ENCODE measurements at regions not wholly inside any gene's neighbourhood (a gene's known extent, or its start where the extent isn't known, plus 50 kb on each side); places are given as distances from the start of the nearest gene placed in this dataset.
"Not testable (repeated sequence)": the region's sequence is repeated elsewhere in the genome, so short reads cannot be mapped to it uniquely, and the experiment has no call there.

GRCh38 chr6:133787122-133787521 is 101.8 kb upstream of the TCF21 start:
- intact Hi-C loops (cut with DNase I; ENCODE audit: low total_unique reads): no loop called here
- TF ChIP-seq, protein P1, sequence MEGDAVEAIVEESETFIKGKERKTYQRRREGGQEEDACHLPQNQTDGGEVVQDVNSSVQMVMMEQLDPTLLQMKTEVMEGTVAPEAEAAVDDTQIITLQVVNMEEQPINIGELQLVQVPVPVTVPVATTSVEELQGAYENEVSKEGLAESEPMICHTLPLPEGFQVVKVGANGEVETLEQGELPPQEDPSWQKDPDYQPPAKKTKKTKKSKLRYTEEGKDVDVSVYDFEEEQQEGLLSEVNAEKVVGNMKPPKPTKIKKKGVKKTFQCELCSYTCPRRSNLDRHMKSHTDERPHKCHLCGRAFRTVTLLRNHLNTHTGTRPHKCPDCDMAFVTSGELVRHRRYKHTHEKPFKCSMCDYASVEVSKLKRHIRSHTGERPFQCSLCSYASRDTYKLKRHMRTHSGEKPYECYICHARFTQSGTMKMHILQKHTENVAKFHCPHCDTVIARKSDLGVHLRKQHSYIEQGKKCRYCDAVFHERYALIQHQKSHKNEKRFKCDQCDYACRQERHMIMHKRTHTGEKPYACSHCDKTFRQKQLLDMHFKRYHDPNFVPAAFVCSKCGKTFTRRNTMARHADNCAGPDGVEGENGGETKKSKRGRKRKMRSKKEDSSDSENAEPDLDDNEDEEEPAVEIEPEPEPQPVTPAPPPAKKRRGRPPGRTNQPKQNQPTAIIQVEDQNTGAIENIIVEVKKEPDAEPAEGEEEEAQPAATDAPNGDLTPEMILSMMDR (IDR thresholded peaks at IDR 0.05 in 8 of 11, conservative IDR thresholded peaks at IDR 0.05 in 3 of 11): no peak
- TF ChIP-seq POLR2AphosphoS5 (IDR thresholded peaks at IDR 0.05): no peak
- H3K36me3 ChIP-seq: no peaks in the 10 kb centered on the region
- no peak overlapping the region for H3K27ac ChIP-seq
- H3K4me3 ChIP-seq: no peak overlapping the region
- WGBS, 5 donors: 78 to 88% (median 80%) methylated on average over 3 of the region's 3 CpGs
- no peak for DNase-seq
- peaks cover 0 to 8% (median 0%) of the 10 kb centered on the region in 7 donors for H3K27me3 ChIP-seq (replicated peaks in 1 of 7)
- H3K4me1 ChIP-seq: no peaks in the 10 kb centered on the region
- H3K9me3 ChIP-seq: no peaks in the 10 kb centered on the region

DNA sequence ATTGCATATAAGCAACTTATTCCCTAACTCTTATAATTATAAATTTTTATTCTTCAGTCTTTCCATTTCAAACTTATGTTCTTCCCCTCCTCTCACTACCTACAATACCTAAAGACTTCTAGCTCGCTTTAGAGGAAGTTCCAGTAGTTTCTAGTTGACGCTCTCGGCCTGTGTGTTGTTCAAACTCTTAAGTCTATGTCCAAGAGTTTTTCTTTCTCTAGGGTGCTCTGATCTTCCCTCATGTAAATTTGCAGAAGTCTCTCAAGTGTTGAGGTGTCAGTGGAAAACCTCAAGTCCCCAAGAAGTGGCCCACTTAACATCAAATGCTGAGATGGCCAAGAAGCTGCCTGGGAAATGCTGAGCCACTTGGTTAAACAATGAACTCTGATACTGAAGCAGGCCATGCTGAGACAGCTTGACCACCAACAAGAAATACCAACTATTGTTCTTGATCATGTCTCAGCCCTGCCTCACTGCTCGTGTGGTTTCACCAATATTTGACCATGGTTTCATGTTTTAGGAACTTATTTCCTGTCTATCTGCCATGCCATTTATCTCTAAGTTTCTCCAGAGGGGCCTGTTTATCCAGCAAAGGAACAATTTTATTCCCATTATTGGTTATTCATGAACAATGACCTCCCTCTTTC is 100.9 kb upstream of the TCF21 start:
- Histone ChIP-seq H3K36me3 (no peaks in the 10 kb centered on the region), H3K9me3 (no peaks in the 10 kb centered on the region), H3K4me1 (no peaks in the 10 kb centered on the region), H3K4me3 (no peak overlapping the region), H3K27ac (no peak overlapping the region), H3K27me3 (replicated peaks in 1 of 7) (peaks cover 0 to 8% (median 0%) of the 10 kb centered on the region in 7 donors)
- WGBS, 5 donors: 68 to 87% (median 72%) methylated on average over 4 of the region's 4 CpGs
- intact Hi-C loops (cut with DNase I; ENCODE audit: low total_unique reads): no loop called here
- TF ChIP-seq, protein P1 (IDR thresholded peaks at IDR 0.05 in 8 of 11, conservative IDR thresholded peaks at IDR 0.05 in 3 of 11): no peak
- TF ChIP-seq POLR2A (IDR thresholded peaks at IDR 0.05) (no peak), POLR2AphosphoS5 (IDR thresholded peaks at IDR 0.05) (no peak)
- no peak for DNase-seq

GRCh38 chr6:133788556-133788955 is 100.4 kb upstream of the TCF21 start:
- intact Hi-C loops (cut with DNase I; ENCODE audit: low total_unique reads): no loop called here
- no peak for DNase-seq
- WGBS, 5 donors: 56 to 77% (median 66%) methylated on average over 3 of the region's 3 CpGs
- Histone ChIP-seq H3K36me3 (no peaks in the 10 kb centered on the region), H3K4me3 (no peak overlapping the region), H3K27ac (no peak overlapping the region), H3K27me3 (replicated peaks in 1 of 7) (peaks cover 0 to 8% (median 0%) of the 10 kb centered on the region in 7 donors), H3K9me3 (peaks cover 0 to 3% (median 0%) of the 10 kb centered on the region in 8 donors), H3K4me1 (no peaks in the 10 kb centered on the region)
- TF ChIP-seq POLR2AphosphoS5 (IDR thresholded peaks at IDR 0.05) (no peak), POLR2A (IDR thresholded peaks at IDR 0.05) (no peak)
- TF ChIP-seq, protein P1 (IDR thresholded peaks at IDR 0.05 in 8 of 11, conservative IDR thresholded peaks at IDR 0.05 in 3 of 11): no peak

GRCh38 chr6:133789449-133789848 is 99.5 kb upstream of the TCF21 start:
- H3K36me3 ChIP-seq; H3K9me3 ChIP-seq; H3K27me3 ChIP-seq (replicated peaks in 1 of 7); intact Hi-C loops (cut with DNase I; ENCODE audit: low total_unique reads); H3K4me3 ChIP-seq; H3K4me1 ChIP-seq; H3K27ac ChIP-seq; DNase-seq: not testable (repeated sequence)
- 67 to 89% (median 80%) methylated on average over 1 of the region's 1 CpG for WGBS, 5 donors

- intact Hi-C loops (cut with DNase I; ENCODE audit: low total_unique reads); H3K36me3 ChIP-seq; H3K4me3 ChIP-seq; DNase-seq; H3K27ac ChIP-seq; H3K9me3 ChIP-seq; H3K27me3 ChIP-seq (replicated peaks in 1 of 7); H3K4me1 ChIP-seq: not testable (repeated sequence)
Measured at GRCh38 chr6:133790756-133791155, 98.2 kb upstream of the TCF21 start.

- H3K27ac ChIP-seq; DNase-seq; H3K4me1 ChIP-seq; H3K27me3 ChIP-seq (replicated peaks in 1 of 7); H3K4me3 ChIP-seq; intact Hi-C loops (cut with DNase I; ENCODE audit: low total_unique reads); H3K36me3 ChIP-seq: not testable (repeated sequence)
- WGBS, 5 donors: 70 to 84% (median 77%) methylated on average over 2 of the region's 2 CpGs
- H3K9me3 ChIP-seq: peaks cover 0 to 24% (median 10%) of the 10 kb centered on the region in 8 donors
Measured at GRCh38 chr6:133795051-133795450, 93.9 kb upstream of the TCF21 start.

Measured in spleen (tissue), 11 donors.